Right lobe of liver (tissue), 6 donors: ENCODE measurements at regions not wholly inside any gene's neighbourhood (a gene's known extent, or its start where the extent isn't known, plus 50 kb on each side); places are given as distances from the start of the nearest gene placed in this dataset.

Experiments
- ATAC-seq, 4 donors: fragments of 200-7000 bp; cut with Tn5 transposase; one replicate each; pipeline ENCODE4 v1.9.1; 2020; ENCODE audit warnings: mild to moderate bottlenecking in 4 of 4, moderate library complexity in 4 of 4
- DNase-seq, 3 donors: peaks; one replicate each; pipeline ENCODE4 v3.0.0-alpha.2; 2020
- H3K27ac ChIP-seq, 3 donors: fragments of 200-600 bp; one replicate each; pipeline ENCODE4 v1.8.0; 2022
- H3K27me3 ChIP-seq, 2 donors: fragments of 200-600 bp; one replicate each; pipeline ENCODE4 v1.8.0; 2022
- H3K36me3 ChIP-seq, 4 donors: fragments of 200-600 bp; sonication (generic) in 1 of 4; one replicate each; pipeline versions ENCODE4 v1.5.1 to v1.8.0; 2017 to 2022; ENCODE audit warnings: control low read depth in 1 of 4
- H3K4me1 ChIP-seq, 4 donors: fragments of 200-600 bp; sonication (generic) in 1 of 4; one replicate each; pipeline versions ENCODE4 v1.5.1 to v1.8.0; 2017 to 2022; ENCODE audit warnings: control low read depth in 1 of 4
- H3K4me3 ChIP-seq, 3 donors: fragments of 200-600 bp; one replicate each; pipeline ENCODE4 v1.8.0; 2022
- H3K9me3 ChIP-seq, 4 donors: fragments of 200-600 bp; sonication (generic) in 1 of 4; one replicate each; pipeline versions ENCODE4 v1.5.1 to v1.8.0; 2017 to 2022; ENCODE audit warnings: control low read depth in 1 of 4
- CTCF ChIP-seq, 4 donors: fragments of 200-600 bp in 3 of 4; fragments of 450-650 bp in 1 of 4; IDR thresholded peaks; one replicate each; pipeline versions ENCODE4 v1.5.1 to v1.8.0; 2016 to 2022; ENCODE audit warnings: antibody characterized with exemption in 4 of 4, mild to moderate bottlenecking in 2 of 4
- POLR2A ChIP-seq: fragments of 450-650 bp; IDR thresholded peaks from one replicate; pipeline ENCODE4 v1.6.1; 2017; ENCODE audit warnings: antibody characterized with exemption, mild to moderate bottlenecking
- WGBS: methylation state at CpG from one replicate; pipeline ENCODE4 v1.1.6; 2018; ENCODE audit warnings: low coverage, low lambda C conversion rate; ENCODE audit not compliant: insufficient coverage; ENCODE audit errors: missing lambda C conversion rate; 5-methylcytosine and 5-hydroxymethylcytosine counted together
- intact Hi-C, 2 donors: fragments of 100-400 bp; cut with DNase I; formaldehyde crosslinking; loops; one replicate each; pipeline versions ENCODE4 v1.11.2 to v1.14.1; 2022
- donor health status: DM: no; HTN: yes; CAD: no.
- donor health status: DM: no; HTN: no; CAD: no.
- donor health status: DM: no; HTN: no; CAD: no.
- donor health status: DM: no; HTN: yes; CAD: no.
- donor health status: DM: no; HTN: yes; CAD: no.

DNA sequence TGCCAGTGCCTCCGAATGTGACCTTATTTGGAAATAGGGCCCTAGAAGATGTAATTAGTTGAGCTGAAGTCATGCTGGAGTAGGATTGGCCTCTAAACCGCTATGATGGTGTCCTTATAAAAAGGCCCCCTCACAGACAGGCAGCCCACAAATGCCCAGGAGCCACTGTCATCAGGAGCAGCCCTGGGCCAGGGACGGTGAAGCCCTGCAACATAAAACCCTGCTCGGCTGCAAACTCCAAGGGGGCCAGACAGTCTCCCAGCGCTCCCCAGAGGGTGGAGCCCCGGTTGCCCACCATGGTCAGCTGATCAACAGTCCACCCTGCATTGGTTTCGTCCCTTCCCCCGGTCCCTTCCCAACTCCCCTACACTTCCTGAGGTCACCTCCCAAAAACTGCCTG is 351.7 kb downstream of the FOXL1 start:
- Histone ChIP-seq H3K27ac (no peak overlapping the region), H3K9me3 (no peaks in the 10 kb centered on the region), H3K27me3 (no peaks in the 10 kb centered on the region), H3K4me1 (no peaks in the 10 kb centered on the region), H3K36me3 (no peaks in the 10 kb centered on the region), H3K4me3 (no peak overlapping the region)
- intact Hi-C loops, result no loop called here
- ATAC-seq (no peak), DNase-seq (no peak)
- WGBS, result 0% methylated on average over 1 of the region's 8 CpGs
- no peak for TF ChIP-seq CTCF (IDR thresholded peaks at IDR 0.05)
- no peak for TF ChIP-seq POLR2A

- intact Hi-C loops, result no loop called here
- no peak for ATAC-seq
Observed at GRCh38 chr16:86930663-86931373, 352.5 kb downstream of the FOXL1 start.

DNA sequence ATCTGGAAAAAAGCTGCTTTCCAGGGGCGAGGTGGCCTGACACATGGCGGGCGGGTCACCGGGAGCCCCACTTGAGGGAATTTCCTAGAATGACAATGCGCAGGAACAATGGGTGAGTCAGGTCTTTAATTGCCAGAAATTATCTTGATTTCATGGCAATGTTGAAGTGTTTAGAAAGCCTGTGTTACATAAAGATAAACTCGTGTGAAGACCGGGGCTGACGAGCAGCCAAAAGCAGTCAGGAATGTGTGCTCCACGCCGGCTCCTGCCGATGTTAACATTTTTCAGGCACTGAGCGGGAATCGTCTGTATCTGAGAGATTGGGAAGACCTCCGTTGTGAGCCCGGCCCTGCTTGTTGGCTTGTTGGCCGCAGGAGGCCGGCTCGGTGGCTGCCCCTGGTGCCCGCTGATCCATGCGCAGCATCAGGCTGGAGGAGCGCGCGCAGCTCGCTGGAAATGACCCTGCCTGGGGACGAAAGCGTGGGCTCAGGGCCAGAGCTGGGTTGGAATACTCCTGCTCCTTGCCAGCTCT is 353.1 kb downstream of the FOXL1 start:
- DNase-seq (no peak), ATAC-seq (peak; percentile 30 to 60 (median 30))
- intact Hi-C loops, result no loop called here
- H3K27me3 ChIP-seq, result no peaks in the 10 kb centered on the region
- H3K9me3 ChIP-seq, result no peaks in the 10 kb centered on the region
- TF ChIP-seq POLR2A, result no peak
- no peak for TF ChIP-seq CTCF (IDR thresholded peaks at IDR 0.05)
- H3K36me3 ChIP-seq, result no peaks in the 10 kb centered on the region
- H3K4me3 ChIP-seq, result no peak overlapping the region
- H3K4me1 ChIP-seq, result no peaks in the 10 kb centered on the region
- WGBS, result 45% methylated on average over 8 of the region's 26 CpGs
- H3K27ac ChIP-seq, result no peak overlapping the region

More at GRCh38 chr16:86930663-86931373, 352.5 kb downstream of the FOXL1 start:
- Histone ChIP-seq H3K9me3 (no peaks in the 10 kb centered on the region), H3K27ac (no peak overlapping the region), H3K4me3 (no peak overlapping the region), H3K36me3 (no peaks in the 10 kb centered on the region), H3K4me1 (no peaks in the 10 kb centered on the region), H3K27me3 (no peaks in the 10 kb centered on the region)
- WGBS, result 57% methylated on average over 8 of the region's 9 CpGs
- no peak for TF ChIP-seq POLR2A
- TF ChIP-seq CTCF (IDR thresholded peaks at IDR 0.05), result no peak
- no peak for DNase-seq

DNA sequence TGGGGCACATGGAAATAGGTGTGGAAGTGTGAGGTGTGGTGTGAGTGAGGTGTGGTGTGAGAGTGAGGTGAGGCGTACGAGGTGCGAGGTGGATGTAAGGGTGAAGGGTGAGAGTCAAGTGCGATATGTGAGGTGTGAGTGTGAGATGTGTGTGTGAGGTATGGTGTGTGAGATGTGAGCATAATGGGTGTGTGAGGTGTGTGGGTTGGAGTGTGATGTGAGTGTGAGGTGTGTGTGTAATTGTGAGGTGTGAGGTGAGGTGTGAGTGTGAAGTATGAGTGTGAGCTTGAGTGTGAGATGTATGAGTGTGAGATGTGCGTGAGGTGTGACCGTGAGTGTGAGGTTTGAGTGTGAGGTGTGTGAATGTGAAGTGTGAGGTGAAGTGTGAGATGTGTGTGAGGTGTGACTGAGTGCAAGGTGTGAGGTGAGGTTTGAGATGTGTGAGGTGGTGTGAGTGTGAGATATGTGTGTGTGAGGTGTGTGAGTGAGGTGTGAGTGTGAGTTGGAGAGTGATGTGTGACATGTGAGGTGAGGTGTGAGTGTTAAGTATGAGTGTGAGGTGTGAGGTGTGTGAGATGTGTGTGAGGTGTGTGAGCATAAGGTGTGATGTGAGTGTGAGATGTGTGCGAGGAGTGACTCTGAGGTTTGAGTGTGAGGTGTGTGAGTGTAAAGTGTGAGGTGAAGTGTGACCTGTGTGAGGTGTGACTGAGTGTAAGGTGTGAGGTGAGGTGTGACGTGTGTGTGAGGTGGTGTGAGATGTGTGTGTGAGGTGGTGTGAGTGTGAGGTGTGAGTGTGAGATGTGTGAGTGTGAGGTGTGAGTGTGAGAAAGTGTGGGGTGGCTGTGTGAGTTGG is 354.0 kb downstream of the FOXL1 start:
- TF ChIP-seq POLR2A (no peak), CTCF (IDR thresholded peaks at IDR 0.05) (no peak)
- intact Hi-C loops, result no loop called here
- WGBS, result 83% methylated on average over 8 of the region's 8 CpGs

More for the DNA sequence above, 354.0 kb downstream of the FOXL1 start:
- Histone ChIP-seq H3K27ac (no peak overlapping the region), H3K27me3 (no peaks in the 10 kb centered on the region), H3K4me1 (no peaks in the 10 kb centered on the region), H3K9me3 (no peaks in the 10 kb centered on the region), H3K4me3 (no peak overlapping the region), H3K36me3 (no peaks in the 10 kb centered on the region)
- ATAC-seq (no peak), DNase-seq (no peak)
